ENCODE measurements at regions not wholly inside any gene's neighbourhood (a gene's known extent, or its start where the extent isn't known, plus 50 kb on each side); places are given as distances from the start of the nearest gene placed in this dataset.

GRCh38 chr12:103166949-103167348 lies 209.5 kb downstream of the ASCL1 start:
- TF ChIP-seq CTCF (IDR thresholded peaks at IDR 0.05) (no peak), POLR2A (IDR thresholded peaks at IDR 0.05) (no peak)
- 85 to 91% methylated on average over 3 of the region's 3 CpGs for WGBS, 2 donors
- DNase-seq (ENCODE audit: low spot score in 2 of 2) = no peak
- intact Hi-C loops (cut with DNase I; ENCODE audit: low total_unique reads) = no loop called here
- no peak overlapping the region for H3K4me3 ChIP-seq (ENCODE audit: low read depth, poor library complexity, severe bottlenecking)

- WGBS, 2 donors = 28 to 38% methylated on average over 1 of the region's 1 CpG
- no peak for DNase-seq (ENCODE audit: low spot score in 2 of 2)
- no peak for TF ChIP-seq POLR2A (IDR thresholded peaks at IDR 0.05)
- intact Hi-C loops (cut with DNase I; ENCODE audit: low total_unique reads) = no loop called here
- no peak overlapping the region for H3K4me3 ChIP-seq (ENCODE audit: low read depth, poor library complexity, severe bottlenecking)
These were observed 215.1 kb downstream of the ASCL1 start for GRCh38 chr12:103172447-103173112.

- no peak overlapping the region for H3K4me3 ChIP-seq (ENCODE audit: low read depth, poor library complexity, severe bottlenecking)
- WGBS, 2 donors = 84 to 91% methylated on average over 3 of the region's 3 CpGs
- no peak for DNase-seq (ENCODE audit: low spot score in 2 of 2)
- intact Hi-C loops (cut with DNase I; ENCODE audit: low total_unique reads) = no loop called here
- no peak for TF ChIP-seq CTCF (IDR thresholded peaks at IDR 0.05)
- no peak for TF ChIP-seq POLR2A (IDR thresholded peaks at IDR 0.05)
These were observed 218.2 kb downstream of the ASCL1 start for GRCh38 chr12:103175625-103176024.

GRCh38 chr12:103177639-103178255 lies 220.3 kb downstream of the ASCL1 start:
- H3K4me3 ChIP-seq (ENCODE audit: low read depth, poor library complexity, severe bottlenecking) = no peak overlapping the region
- no peak for DNase-seq (ENCODE audit: low spot score in 2 of 2)
- TF ChIP-seq POLR2A (IDR thresholded peaks at IDR 0.05) (no peak), CTCF (IDR thresholded peaks at IDR 0.05) (no peak)
- WGBS, 2 donors = 86 to 88% methylated on average over 14 of the region's 14 CpGs
- intact Hi-C loops (cut with DNase I; ENCODE audit: low total_unique reads) = no loop called here

GRCh38 chr12:103178366-103179080 lies 221.0 kb downstream of the ASCL1 start:
- H3K4me3 ChIP-seq (ENCODE audit: low read depth, poor library complexity, severe bottlenecking) = no peak overlapping the region
- no peak for TF ChIP-seq CTCF (IDR thresholded peaks at IDR 0.05)
- TF ChIP-seq POLR2A (IDR thresholded peaks at IDR 0.05) = no peak
- intact Hi-C loops (cut with DNase I; ENCODE audit: low total_unique reads) = no loop called here
- 81 to 84% methylated on average over 14 of the region's 14 CpGs for WGBS, 2 donors
- no peak for DNase-seq (ENCODE audit: low spot score in 2 of 2)

GRCh38 chr12:103181366-103182152 lies 224.1 kb downstream of the ASCL1 start:
- 77 to 82% methylated on average over 6 of the region's 6 CpGs for WGBS, 2 donors
- intact Hi-C loops (cut with DNase I; ENCODE audit: low total_unique reads) = no loop called here
- no peak for TF ChIP-seq CTCF (IDR thresholded peaks at IDR 0.05)
- no peak for TF ChIP-seq POLR2A (IDR thresholded peaks at IDR 0.05)
- DNase-seq (ENCODE audit: low spot score in 2 of 2) = no peak
- H3K4me3 ChIP-seq (ENCODE audit: low read depth, poor library complexity, severe bottlenecking) = no peak overlapping the region

Data from lower leg skin (tissue), 4 donors.